B cell (primary cell): ENCODE measurements at regions not wholly inside any gene's neighbourhood (a gene's known extent, or its start where the extent isn't known, plus 50 kb on each side); places are given as distances from the start of the nearest gene placed in this dataset.
"Not testable (repeated sequence)": the region's sequence is repeated elsewhere in the genome, so short reads cannot be mapped to it uniquely, and the experiment has no call there.

Experiments used
- ATAC-seq: fragments of 200-7000 bp; cut with Tn5 transposase; one replicate; pipeline ENCODE4 v1.10.0; 2021; ENCODE audit warnings: low read depth, mild to moderate bottlenecking, moderate number of reproducible peaks, moderate library complexity
- CTCF ChIA-PET: fragments of 350-600 bp; sonication (Branson Sonifier 250); formaldehyde crosslinking; loops from one replicate; lab custom pipeline; 2021; ENCODE audit warnings: antibody characterized with exemption, inconsistent platforms; lab: Charles Lee
- POLR2A ChIA-PET: fragments of 350-600 bp; sonication (Branson Sonifier 250); formaldehyde crosslinking; loops from one replicate; lab custom pipeline; 2021; ENCODE audit warnings: antibody characterized with exemption; lab: Charles Lee
- DNase-seq: peaks from one replicate; pipeline ENCODE4 v3.0.0; 2013
- H2AFZ ChIP-seq: 2 replicates; pipeline ENCODE4 v1.6.1; 2012; ENCODE audit warnings: mild to moderate bottlenecking, low read depth, low read length; ENCODE audit not compliant: insufficient read depth, poor library complexity, severe bottlenecking
- H3K27ac ChIP-seq, 2 donors: 1 replicate in 1 of 2; 2 replicates in 1 of 2; pipeline ENCODE4 v1.5.1; 2012 to 2013; ENCODE audit warnings: low read length in 2 of 2, mild to moderate bottlenecking in 2 of 2, moderate library complexity in 1 of 2
- H3K27me3 ChIP-seq, 4 experiments: fragments of 200-600 bp in 1 of 4; sonication (generic) in 1 of 4; replicated peaks in 1 of 4; 1 replicate in 2 of 4; 2 replicates in 2 of 4; pipeline versions ENCODE4 v1.6.1 to v1.7.0; 2013 to 2016; ENCODE audit warnings: low read length in 3 of 4, mild to moderate bottlenecking in 2 of 4, mixed read lengths in 1 of 4, moderate library complexity in 1 of 4; ENCODE audit not compliant: insufficient read depth in 4 of 4, control insufficient read depth in 3 of 4; ENCODE audit errors: control extremely low read depth in 1 of 4
- H3K36me3 ChIP-seq, 2 experiments: replicated peaks in 1 of 2; 1 replicate in 1 of 2; 2 replicates in 1 of 2; pipeline versions ENCODE4 v1.6.1 to v1.7.1; 2013; ENCODE audit warnings: low read length in 1 of 2; ENCODE audit not compliant: insufficient read depth in 2 of 2, control insufficient read depth in 1 of 2; ENCODE audit errors: control extremely low read depth in 1 of 2, extremely low read depth in 1 of 2
- H3K4me1 ChIP-seq, 2 donors: fragments of 200-600 bp in 1 of 2; sonication (generic) in 1 of 2; 1 replicate in 1 of 2; 2 replicates in 1 of 2; pipeline versions ENCODE4 v1.5.1 to v1.6.1; 2013 to 2017; ENCODE audit warnings: low read length in 2 of 2; ENCODE audit not compliant: control insufficient read depth in 2 of 2, insufficient read depth in 2 of 2
- H3K4me2 ChIP-seq: replicated peaks from 2 replicates; pipeline ENCODE3; 2012; ENCODE audit warnings: mild to moderate bottlenecking, low read depth, low read length; ENCODE audit not compliant: poor library complexity, severe bottlenecking
- H3K4me3 ChIP-seq, 5 experiments: fragments of 200-600 bp in 1 of 5; sonication (generic) in 1 of 5; 1 replicate in 3 of 5; 2 replicates in 2 of 5; pipeline versions ENCODE4 v1.5.1 to v1.7.0; 2011 to 2016; ENCODE audit warnings: low read length in 4 of 5, mild to moderate bottlenecking in 4 of 5, low read depth in 2 of 5, control low read depth in 1 of 5, moderate library complexity in 1 of 5; ENCODE audit not compliant: insufficient read depth in 1 of 5; ENCODE audit errors: control extremely low read depth in 1 of 5, extremely low read depth in 1 of 5
- H3K79me2 ChIP-seq: fragments of 200-600 bp; sonication (generic); one replicate; pipeline ENCODE4 v1.6.0; 2016; ENCODE audit warnings: low read length; ENCODE audit not compliant: control insufficient read depth, insufficient read depth
- H3K9ac ChIP-seq: fragments of 200-600 bp; sonication (generic); 2 replicates; pipeline ENCODE4 v1.6.1; 2017; ENCODE audit warnings: mild to moderate bottlenecking, low read length, moderate library complexity
- H3K9me3 ChIP-seq, 3 donors: one replicate each; pipeline versions ENCODE4 v1.6.1 to v1.7.1; 2013; ENCODE audit warnings: low read length in 2 of 3; ENCODE audit not compliant: control insufficient read depth in 2 of 3, insufficient read depth in 1 of 3; ENCODE audit errors: control extremely low read depth in 1 of 3
- H4K20me1 ChIP-seq: 2 replicates; pipeline ENCODE4 v1.6.0; 2012; ENCODE audit warnings: mild to moderate bottlenecking, low read length; ENCODE audit not compliant: insufficient read depth, control insufficient read depth, poor library complexity, severe bottlenecking
- H3K27ac Mint-ChIP-seq: one replicate; pipeline ENCODE4 v1.8.0; 2021; ENCODE audit warnings: mixed read lengths
- H3K27me3 Mint-ChIP-seq: one replicate; pipeline ENCODE4 v1.8.0; 2021; ENCODE audit warnings: mixed read lengths
- H3K4me1 Mint-ChIP-seq: one replicate; pipeline ENCODE4 v1.8.0; 2021; ENCODE audit warnings: mixed read lengths
- H3K4me3 Mint-ChIP-seq: one replicate; pipeline ENCODE4 v1.8.0; 2021; ENCODE audit warnings: mixed read lengths
- H3K9me3 Mint-ChIP-seq: one replicate; pipeline ENCODE4 v1.8.0; 2022; ENCODE audit warnings: mixed read lengths; ENCODE audit not compliant: insufficient read depth
- EZH2 ChIP-seq: IDR thresholded peaks from 2 replicates; pipeline ENCODE4 v1.6.1; 2012; ENCODE audit warnings: borderline replicate concordance, low read depth, mild to moderate bottlenecking, moderate library complexity, low read length; ENCODE audit not compliant: insufficient read depth, poor library complexity, severe bottlenecking
- WGBS: methylation state at CpG from one replicate; pipeline ENCODE4 v1.1.5; 2013; ENCODE audit warnings: missing lambda C conversion rate; ENCODE audit not compliant: insufficient coverage; 5-methylcytosine and 5-hydroxymethylcytosine counted together
- intact Hi-C: fragments of 100-400 bp; cut with micrococcal nuclease; formaldehyde crosslinking; loops from one replicate; pipeline ENCODE4 v1.10.0; 2022
- TF ChIP-seq, protein P1 (sequence below): fragments of 200-600 bp; IDR thresholded peaks from one replicate; pipeline ENCODE4 v1.8.0; 2022; ENCODE audit warnings: antibody characterized with exemption, mild to moderate bottlenecking

GRCh38 chr7:108669958-108670357, 100.3 kb downstream of the DNAJB9 start:
- H3K36me3 ChIP-seq: no peaks in the 10 kb centered on the region
- POLR2A ChIA-PET: no interaction called here
- no peak overlapping the region for H3K4me2 ChIP-seq
- H3K27ac ChIP-seq: no peak overlapping the region
- TF ChIP-seq EZH2: no peak
- TF ChIP-seq, protein P1, sequence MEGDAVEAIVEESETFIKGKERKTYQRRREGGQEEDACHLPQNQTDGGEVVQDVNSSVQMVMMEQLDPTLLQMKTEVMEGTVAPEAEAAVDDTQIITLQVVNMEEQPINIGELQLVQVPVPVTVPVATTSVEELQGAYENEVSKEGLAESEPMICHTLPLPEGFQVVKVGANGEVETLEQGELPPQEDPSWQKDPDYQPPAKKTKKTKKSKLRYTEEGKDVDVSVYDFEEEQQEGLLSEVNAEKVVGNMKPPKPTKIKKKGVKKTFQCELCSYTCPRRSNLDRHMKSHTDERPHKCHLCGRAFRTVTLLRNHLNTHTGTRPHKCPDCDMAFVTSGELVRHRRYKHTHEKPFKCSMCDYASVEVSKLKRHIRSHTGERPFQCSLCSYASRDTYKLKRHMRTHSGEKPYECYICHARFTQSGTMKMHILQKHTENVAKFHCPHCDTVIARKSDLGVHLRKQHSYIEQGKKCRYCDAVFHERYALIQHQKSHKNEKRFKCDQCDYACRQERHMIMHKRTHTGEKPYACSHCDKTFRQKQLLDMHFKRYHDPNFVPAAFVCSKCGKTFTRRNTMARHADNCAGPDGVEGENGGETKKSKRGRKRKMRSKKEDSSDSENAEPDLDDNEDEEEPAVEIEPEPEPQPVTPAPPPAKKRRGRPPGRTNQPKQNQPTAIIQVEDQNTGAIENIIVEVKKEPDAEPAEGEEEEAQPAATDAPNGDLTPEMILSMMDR: no peak
- intact Hi-C loops: no loop called here
- CTCF ChIA-PET: no interaction called here
- no peak overlapping the region for H2AFZ ChIP-seq
- H3K27me3 ChIP-seq: peaks cover 0 to 3% (median 0%) of the 10 kb centered on the region in 4 experiments
- no peaks in the 10 kb centered on the region for H3K9me3 ChIP-seq
- no peaks in the 10 kb centered on the region for H3K4me1 Mint-ChIP-seq
- H3K4me1 ChIP-seq: no peaks in the 10 kb centered on the region
- H4K20me1 ChIP-seq: no peaks in the 10 kb centered on the region
- no peak overlapping the region for H3K9ac ChIP-seq
- H3K27ac Mint-ChIP-seq: no peak overlapping the region
- no peak overlapping the region for H3K4me3 Mint-ChIP-seq
- peaks cover 17% of the 10 kb centered on the region for H3K27me3 Mint-ChIP-seq
- H3K79me2 ChIP-seq: no peaks in the 10 kb centered on the region
- no peak for DNase-seq
- no peak for ATAC-seq
- no peak overlapping the region for H3K4me3 ChIP-seq
- H3K9me3 Mint-ChIP-seq: peaks cover 4% of the 10 kb centered on the region

- H3K4me3 Mint-ChIP-seq, DNase-seq, H3K4me1 ChIP-seq, intact Hi-C loops, H3K9me3 Mint-ChIP-seq, H2AFZ ChIP-seq, H3K27ac Mint-ChIP-seq, H3K4me2 ChIP-seq, H4K20me1 ChIP-seq, POLR2A ChIA-PET, H3K9ac ChIP-seq, H3K79me2 ChIP-seq, H3K27ac ChIP-seq, H3K36me3 ChIP-seq, H3K4me3 ChIP-seq, H3K27me3 Mint-ChIP-seq, CTCF ChIA-PET, H3K9me3 ChIP-seq, H3K4me1 Mint-ChIP-seq, ATAC-seq, H3K27me3 ChIP-seq: not testable (repeated sequence)
- 95% methylated on average over 3 of the region's 3 CpGs for WGBS
Observed at GRCh38 chr7:108673699-108674098, 104.0 kb downstream of the DNAJB9 start.
